Occipital lobe (tissue), 1 donor: ENCODE measurements at regions not wholly inside any gene's neighbourhood (a gene's known extent, or its start where the extent isn't known, plus 50 kb on each side); places are given as distances from the start of the nearest gene placed in this dataset.

Experiments used
- DNase-seq: peaks from one replicate; lab custom pipeline; 2025; lab: John Stamatoyannopoulos, UW

DNA sequence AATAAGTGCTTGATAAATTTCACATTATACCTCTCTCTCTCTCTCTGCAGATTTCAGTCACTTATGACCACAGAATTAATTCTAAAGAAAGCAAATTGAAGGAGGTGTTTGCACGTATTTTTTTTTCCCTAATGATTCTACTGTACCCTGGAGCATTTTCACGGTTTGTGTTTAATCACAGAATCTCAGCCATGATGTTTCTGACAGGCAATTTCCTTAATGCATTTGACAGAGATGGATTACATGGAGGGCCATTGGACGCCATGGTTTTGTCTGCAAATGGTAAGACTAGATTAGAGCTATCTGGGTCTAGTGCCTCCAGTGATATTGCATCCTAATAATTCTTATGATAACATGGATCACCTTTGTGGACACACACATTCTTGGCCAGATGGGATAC lies 147.5 kb upstream of the RBFOX1 start:
- DNase-seq = no peak

- DNase-seq = no peak
Measured at GRCh38 chr16:7183768-7184167, 148.9 kb upstream of the RBFOX1 start.

DNA sequence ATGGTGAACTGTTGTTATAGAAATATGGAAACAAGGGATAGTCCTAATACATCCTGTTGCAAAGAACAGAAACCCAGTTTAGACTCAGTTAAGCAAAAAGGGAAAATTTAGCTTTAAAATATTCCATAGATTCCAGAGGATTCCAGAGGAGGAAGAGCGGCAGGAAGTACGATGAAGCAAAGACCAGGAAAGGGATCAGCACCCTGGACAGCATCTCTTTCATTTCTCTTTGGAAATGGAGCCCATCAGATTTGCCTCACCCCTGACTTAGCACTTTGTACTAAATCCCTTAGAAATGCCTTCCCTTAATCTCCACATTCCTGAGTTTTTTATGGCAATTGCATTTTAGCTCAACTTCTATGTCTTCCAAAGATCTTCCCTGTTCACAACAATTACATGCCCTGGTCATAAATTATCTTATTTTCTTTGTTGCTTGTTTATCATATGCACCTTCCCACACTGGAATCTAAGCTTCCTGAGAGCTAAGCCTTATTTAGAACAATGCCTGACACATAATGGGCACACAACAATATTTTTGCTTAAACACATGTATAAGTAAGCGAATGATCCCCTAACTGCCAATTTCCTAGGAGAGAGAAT lies 150.0 kb upstream of the RBFOX1 start:
- DNase-seq = no peak

- DNase-seq = no peak
Measured at GRCh38 chr16:7177875-7178274, 154.8 kb upstream of the RBFOX1 start.

GRCh38 chr16:7171151-7171550 lies 161.5 kb upstream of the RBFOX1 start:
- DNase-seq = no peak

DNA sequence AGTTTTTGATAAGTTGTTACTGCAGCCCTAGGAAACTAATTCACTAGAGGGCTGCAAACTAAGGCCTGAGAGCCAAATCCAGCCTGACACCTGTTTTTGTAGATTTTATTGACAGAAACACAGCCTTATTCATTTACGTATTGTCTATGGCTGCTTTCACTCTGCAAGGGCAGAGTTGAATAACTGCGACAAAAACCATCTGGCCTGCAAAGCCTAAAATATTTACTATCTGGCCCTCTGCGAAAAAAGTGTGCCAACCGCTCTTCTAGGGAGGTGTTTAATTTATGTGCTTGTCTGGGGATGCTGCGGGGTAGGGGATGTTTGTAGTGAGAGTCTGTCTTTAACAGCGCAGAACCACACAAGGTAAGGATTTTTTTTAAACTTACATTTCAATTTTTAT lies 165.0 kb upstream of the RBFOX1 start:
- DNase-seq = no peak

DNA sequence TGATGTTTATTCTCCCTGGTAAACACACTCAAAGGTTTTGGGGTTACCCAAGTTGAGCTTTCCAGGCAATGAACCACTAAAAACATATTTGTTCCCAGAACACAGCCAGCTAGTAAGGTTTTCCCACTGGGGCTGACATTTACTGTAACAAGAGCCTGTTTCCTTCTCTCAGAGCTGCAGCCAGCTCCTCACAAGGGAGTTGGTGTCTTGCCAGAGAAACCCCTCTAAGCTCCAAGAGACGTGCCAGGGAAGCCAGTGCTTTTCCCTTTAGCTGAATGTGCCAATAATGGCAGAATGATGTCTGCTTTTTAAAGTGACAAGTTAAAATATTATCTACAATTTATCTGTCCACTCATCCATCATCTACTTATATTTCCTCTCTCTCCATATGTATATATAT lies 170.8 kb upstream of the RBFOX1 start:
- no peak for DNase-seq

DNA sequence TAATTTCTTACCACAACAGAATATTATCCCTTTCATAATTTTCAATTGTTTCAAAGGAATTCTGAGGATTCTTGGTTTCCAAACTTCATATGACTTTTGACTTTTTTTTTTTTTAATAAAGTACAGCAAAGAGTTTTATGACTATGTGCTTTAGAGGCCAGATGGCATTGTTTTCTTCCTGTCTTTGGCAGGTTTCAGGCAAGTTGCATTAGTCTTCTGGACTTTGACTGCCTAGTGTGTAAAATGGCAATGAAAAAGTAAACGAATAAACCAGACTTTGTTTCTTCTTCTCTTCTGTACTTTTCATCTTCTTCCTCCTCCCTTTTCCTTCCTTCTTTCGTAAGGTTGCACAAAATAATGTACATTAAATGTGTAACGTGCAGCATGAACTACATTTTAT lies 172.6 kb upstream of the RBFOX1 start:
- DNase-seq = no peak

DNA sequence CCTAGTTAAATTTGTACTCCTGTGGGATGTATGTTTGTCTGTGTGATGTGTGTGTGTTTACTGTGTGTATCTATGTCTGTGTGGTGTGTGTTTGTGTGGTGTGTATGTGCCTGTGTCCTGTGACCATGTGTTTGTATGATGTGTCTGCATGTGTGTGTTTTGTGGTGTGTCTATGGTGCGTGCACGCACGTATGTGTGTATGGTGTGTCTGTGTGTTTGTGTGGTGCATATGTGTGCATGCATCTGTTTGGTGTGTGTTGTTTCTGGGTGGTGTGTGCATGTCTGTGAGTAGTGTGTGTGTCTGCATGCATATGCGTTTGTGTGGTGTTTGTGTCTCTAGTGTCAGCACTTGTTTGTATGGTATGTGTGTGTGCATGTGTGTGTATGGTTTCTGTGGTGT lies 174.2 kb upstream of the RBFOX1 start:
- no peak for DNase-seq

- DNase-seq = no peak
Measured at GRCh38 chr16:7150230-7150629, 182.4 kb upstream of the RBFOX1 start.

GRCh38 chr16:7148606-7149005 lies 184.0 kb upstream of the RBFOX1 start:
- no peak for DNase-seq

DNA sequence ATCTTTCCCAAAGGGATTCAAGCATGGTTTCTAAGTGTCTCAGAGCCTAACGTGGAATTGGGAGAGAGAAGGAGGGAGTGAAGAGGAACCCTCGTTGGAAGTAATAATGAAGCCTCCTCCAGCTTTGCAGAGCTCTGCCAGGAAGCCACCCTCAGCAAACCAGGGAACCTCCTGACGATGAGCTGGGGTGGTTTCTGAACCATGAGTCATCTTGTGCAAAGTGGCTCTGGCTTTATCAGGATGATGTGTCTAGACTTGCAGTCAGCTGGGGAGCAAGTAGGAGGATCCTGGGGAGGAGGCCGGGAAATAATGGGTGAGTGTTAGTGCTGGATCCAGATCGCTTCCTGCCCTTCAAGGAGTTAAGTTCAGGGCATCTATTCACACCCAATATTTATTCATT lies 191.7 kb upstream of the RBFOX1 start:
- peak; percentile 61 for DNase-seq

DNA sequence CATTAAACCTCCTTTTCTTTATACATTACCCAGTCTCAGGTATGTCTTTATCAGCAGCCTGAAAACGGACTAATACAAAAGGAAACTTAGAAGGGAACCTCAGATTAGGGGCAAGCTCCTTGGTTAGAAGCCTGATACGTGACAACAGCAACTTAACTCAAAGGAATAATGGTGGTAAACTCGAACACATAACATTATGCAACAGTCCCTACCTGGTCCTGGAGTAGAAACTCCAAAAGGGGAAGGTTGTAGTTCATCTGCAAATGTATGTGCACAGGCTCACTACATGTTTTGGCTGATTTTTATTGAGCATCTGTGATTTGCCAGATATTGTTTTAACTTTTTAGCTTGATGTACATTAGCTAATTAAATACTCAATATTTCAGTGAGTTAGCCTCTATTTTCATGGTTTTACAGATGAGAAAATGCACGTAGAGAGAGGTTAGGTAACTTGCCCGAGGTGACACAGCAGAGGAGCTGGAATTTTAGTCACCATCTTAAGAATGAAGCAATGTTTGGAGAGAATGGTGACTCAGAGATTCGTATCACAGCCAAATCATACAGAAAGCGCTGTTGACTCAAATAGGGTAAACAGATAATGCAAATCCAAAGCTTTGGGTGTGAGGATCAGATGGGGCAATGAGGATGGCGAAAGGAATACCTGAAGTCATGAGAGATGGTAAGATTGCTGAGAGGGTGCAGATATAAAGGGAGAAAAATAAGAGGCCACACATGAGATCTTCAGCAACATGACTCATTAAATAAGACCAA lies 194.9 kb upstream of the RBFOX1 start:
- DNase-seq = no peak

DNA sequence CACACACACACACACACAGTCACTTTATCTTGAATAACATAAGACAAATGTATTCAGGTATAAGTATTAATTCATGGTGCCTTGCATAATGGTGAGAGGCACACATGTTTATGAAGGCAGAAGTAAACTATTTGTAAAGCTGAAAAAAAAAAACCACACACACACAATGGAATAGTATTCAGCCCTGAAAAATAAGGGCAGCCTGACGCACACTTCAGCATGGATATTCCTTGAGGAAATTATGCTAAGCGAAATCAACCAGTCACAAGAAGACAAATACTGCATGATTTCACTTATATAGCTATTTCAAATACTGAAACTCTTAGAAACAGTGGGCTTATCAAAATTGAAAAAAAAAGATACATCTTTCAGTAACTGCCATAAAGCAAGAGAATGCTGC lies 200.2 kb upstream of the RBFOX1 start:
- DNase-seq = no peak

DNA sequence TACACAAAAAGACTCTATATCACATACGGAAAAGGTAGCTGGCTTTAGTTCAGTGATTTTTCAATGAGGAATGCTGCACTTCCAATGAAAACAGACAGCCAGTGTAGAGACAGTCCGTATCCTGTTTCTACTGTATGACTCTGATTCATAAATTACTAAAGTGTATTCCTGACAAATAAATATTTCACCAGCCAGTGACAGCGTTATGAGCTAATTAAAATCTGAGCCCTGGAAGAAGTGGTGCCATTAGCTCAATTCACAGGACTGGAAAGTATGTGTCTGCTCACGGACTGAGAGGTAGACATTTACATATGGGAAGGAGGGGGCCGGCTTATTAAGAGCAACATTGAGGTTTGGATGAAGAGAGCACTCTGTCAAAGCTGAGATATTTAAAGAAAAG lies 207.9 kb upstream of the RBFOX1 start:
- no peak for DNase-seq

- no peak for DNase-seq
Measured at GRCh38 chr16:7124242-7124641, 208.4 kb upstream of the RBFOX1 start.

DNA sequence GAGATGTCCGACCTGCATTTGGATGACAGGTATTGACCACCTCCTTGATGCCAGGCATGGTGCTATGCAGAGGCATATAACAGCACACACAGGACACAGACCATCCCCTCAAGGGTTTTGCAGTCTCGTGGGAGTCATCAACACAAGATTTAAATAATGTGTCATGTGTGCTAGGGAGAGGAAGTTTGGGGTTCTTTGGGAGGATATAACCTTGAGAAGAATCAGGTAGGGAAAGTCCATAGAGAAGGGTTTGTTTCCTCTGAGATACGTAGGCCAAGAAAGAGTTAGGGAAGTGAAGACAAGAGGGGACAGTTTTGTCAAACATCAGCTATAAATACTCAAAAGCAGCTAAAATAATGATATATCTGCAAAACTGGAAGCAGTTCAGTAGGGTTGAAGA lies 215.9 kb upstream of the RBFOX1 start:
- DNase-seq = no peak

- no peak for DNase-seq
Measured at GRCh38 chr16:7115898-7116297, 216.7 kb upstream of the RBFOX1 start.

DNA sequence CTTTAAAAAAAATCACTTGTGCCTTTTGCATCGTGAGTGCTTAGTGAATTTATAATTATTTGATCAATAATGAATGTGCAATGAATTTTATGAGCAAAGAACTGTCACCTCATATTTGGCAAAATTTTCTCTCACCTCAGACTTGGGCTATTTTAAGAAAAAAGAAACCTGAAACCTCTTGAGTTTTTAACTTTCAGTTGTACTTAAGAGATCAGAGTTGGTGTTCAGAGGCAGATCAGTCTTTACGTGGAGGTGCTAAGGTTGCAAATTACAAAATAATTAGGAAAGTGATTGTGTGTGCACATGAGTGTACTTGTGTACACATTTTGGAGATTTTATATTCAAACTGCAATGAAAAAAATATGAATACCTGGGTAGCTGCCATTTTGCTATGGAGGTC lies 218.7 kb upstream of the RBFOX1 start:
- no peak for DNase-seq

GRCh38 chr16:7113395-7113794 lies 219.2 kb upstream of the RBFOX1 start:
- DNase-seq = no peak

GRCh38 chr16:7111265-7111664 lies 221.4 kb upstream of the RBFOX1 start:
- no peak for DNase-seq

GRCh38 chr16:7107436-7107835 lies 225.2 kb upstream of the RBFOX1 start:
- DNase-seq = no peak

GRCh38 chr16:7103056-7103455 lies 229.6 kb upstream of the RBFOX1 start:
- DNase-seq = no peak

DNA sequence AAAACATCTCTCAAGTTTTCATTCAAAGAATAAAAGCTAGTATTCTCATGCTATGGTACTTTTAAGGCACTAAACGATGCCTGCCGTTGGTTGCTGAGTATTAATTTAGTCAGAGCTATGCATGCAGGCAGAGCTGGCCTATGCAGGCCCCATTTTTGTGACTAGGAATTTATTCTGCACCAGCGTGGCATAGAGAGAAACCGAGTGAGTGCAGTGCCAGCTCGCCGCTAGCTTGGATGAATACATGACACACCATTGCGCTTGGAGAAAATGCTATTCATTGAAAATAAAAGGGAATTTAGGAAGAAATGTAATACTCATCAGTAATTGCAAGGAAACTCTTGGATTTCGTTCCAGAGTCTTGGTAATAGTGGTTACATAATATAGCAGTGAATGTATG lies 231.6 kb upstream of the RBFOX1 start:
- DNase-seq = peak; percentile 8
